GM06990 (cell line): ENCODE measurements at regions not wholly inside any gene's neighbourhood (a gene's known extent, or its start where the extent isn't known, plus 50 kb on each side); places are given as distances from the start of the nearest gene placed in this dataset.

Experiments
- DNase-seq: peaks from one replicate; pipeline ENCODE4 v3.0.0-alpha.2; 2011; ENCODE audit not compliant: insufficient read length; ENCODE audit errors: extremely low read depth
- H3K27me3 ChIP-seq: replicated peaks from 2 replicates; pipeline ENCODE4 v1.6.0; 2011; ENCODE audit warnings: low read length; ENCODE audit not compliant: control insufficient read depth, insufficient read depth
- H3K36me3 ChIP-seq: 2 replicates; pipeline ENCODE4 v1.5.1; 2011; ENCODE audit warnings: low read length; ENCODE audit not compliant: control insufficient read depth, insufficient read depth
- H3K4me3 ChIP-seq: replicated peaks from 2 replicates; pipeline ENCODE4 v1.5.1; 2011; ENCODE audit warnings: low read depth, mild to moderate bottlenecking, control low read depth, low read length
- TF ChIP-seq, protein P1 (sequence below): IDR thresholded peaks from 2 replicates; pipeline ENCODE4 v1.5.1; 2011; ENCODE audit warnings: low read length, control low read depth, mild to moderate bottlenecking, inconsistent platforms; ENCODE audit not compliant: insufficient read depth, poor library complexity, severe bottlenecking

DNA sequence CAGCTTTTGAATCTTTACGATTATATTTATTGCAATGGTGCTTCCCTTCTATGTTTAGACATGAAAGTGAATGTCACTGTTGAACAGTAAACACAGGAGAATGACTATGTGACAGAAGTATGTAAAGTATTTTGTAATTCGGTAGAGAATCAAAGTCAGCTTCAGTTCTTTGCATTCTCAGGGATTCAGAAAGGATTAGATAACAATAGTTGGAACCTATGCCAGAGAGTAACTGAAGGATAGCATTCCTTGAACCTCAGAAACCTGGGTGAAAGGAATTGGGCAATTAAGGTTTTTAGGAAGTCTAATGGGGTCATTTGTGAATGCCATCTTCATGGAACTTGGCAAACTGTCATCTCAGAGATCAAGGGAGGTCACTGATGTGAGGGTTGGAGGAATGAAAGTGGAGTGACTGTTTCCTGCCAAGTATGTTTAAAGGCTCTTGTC, 305.3 kb upstream of the DDHD1 start:
- Histone ChIP-seq H3K4me3 (no peak overlapping the region), H3K27me3 (no peaks in the 10 kb centered on the region; the same call in 1 of the 2 replicates), H3K36me3 (no peaks in the 10 kb centered on the region)
- TF ChIP-seq, protein P1, sequence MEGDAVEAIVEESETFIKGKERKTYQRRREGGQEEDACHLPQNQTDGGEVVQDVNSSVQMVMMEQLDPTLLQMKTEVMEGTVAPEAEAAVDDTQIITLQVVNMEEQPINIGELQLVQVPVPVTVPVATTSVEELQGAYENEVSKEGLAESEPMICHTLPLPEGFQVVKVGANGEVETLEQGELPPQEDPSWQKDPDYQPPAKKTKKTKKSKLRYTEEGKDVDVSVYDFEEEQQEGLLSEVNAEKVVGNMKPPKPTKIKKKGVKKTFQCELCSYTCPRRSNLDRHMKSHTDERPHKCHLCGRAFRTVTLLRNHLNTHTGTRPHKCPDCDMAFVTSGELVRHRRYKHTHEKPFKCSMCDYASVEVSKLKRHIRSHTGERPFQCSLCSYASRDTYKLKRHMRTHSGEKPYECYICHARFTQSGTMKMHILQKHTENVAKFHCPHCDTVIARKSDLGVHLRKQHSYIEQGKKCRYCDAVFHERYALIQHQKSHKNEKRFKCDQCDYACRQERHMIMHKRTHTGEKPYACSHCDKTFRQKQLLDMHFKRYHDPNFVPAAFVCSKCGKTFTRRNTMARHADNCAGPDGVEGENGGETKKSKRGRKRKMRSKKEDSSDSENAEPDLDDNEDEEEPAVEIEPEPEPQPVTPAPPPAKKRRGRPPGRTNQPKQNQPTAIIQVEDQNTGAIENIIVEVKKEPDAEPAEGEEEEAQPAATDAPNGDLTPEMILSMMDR = no peak
- DNase-seq = no peak

DNA sequence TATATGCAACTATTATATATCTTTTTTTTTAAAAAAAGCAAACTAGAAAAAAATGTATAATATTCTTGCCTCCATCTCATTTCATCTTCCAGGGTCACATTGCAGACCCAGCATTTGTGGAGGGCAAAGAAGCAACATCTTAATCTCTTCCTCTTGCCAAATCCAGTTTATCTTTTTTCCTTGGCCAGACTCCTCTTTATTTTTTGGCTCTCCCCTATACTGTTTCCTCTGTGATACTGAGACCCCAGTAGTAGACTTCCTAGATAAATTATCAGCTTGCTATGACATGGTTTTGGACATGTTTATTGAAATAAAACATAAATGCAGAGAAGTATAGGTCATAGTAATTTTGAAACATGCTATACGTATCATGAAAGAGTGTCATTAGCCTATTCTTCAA, 303.8 kb upstream of the DDHD1 start:
- Histone ChIP-seq H3K27me3 (no peaks in the 10 kb centered on the region; the same call in 1 of the 2 replicates), H3K36me3 (no peaks in the 10 kb centered on the region), H3K4me3 (no peak overlapping the region)
- TF ChIP-seq, protein P1 = no peak
- no peak for DNase-seq

DNA sequence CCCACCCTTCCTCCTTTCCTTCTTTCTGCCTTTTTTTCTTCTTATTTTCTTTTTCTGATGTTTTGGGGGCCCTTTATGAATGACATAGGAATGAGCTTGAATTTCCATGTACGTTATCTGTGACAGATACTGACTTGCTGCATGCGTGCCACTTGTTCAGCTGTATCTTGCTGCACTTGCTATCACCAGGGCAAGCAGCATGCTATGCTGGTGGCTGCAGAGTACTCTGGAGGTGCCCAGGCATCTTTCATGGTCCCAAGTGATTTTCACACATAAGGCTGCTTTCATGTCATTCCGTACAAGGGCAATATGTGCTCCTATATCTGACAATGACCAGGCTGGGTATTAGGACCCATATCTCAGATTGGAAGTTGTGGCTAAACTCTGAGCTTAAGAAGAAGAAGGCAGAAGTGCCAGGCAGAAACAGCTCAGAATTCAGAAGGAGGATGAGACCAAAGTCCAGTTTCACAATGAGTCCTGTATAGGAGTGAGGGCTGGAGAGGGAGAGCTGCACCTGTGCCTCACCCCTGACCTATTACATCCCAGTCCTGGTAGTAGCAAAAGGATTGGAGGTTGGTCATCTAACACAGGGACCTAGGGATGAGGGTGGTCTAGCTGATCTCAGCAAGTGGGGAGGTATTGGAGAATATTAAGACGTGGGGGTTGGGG, 299.0 kb upstream of the DDHD1 start:
- H3K36me3 ChIP-seq = no peaks in the 10 kb centered on the region
- DNase-seq = no peak
- no peak overlapping the region for H3K4me3 ChIP-seq
- no peaks in the 10 kb centered on the region; the same call in 1 of the 2 replicates for H3K27me3 ChIP-seq
- TF ChIP-seq, protein P1 = no peak

DNA sequence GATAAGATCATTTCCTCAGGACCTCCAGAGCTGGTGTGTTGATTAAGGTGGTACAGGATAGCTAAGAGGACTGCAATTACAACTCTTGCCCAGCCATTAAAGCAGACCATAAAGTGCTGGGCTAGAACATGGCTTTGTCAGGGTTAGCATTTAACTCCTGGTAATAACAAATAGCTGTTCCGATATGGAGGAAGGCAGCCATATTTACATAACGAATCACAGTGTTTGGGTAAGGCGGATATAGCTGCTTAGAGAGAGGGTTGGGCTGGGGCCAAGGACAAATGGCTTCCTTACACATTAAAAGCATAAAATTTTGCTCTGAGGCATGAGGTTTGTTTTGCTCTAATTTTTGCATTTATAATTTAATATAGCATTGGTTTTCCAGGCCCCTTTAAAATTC, 297.7 kb upstream of the DDHD1 start:
- no peak for DNase-seq
- TF ChIP-seq, protein P1 = no peak
- no peak overlapping the region for H3K4me3 ChIP-seq
- no peaks in the 10 kb centered on the region for H3K36me3 ChIP-seq
- H3K27me3 ChIP-seq = no peaks in the 10 kb centered on the region; the same call in 1 of the 2 replicates

DNA sequence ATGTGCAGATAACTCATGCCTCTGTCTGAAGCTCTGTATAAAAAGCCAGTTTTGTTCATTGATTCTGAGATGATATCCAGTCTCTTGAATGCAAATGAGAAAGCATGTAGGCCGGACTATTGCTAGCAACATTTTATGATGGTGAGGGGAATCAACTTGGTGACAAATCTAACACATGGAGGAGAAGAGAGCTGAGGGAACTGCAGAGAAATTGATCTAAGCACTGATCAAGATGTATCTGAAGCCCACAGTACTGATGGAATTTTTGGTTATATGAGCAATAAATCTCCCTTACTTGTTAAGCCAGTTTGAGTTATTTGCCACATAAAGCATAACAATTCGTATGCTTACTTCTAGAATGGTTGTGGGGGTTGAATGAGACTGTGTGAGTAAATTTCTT, 295.6 kb upstream of the DDHD1 start:
- Histone ChIP-seq H3K27me3 (no peaks in the 10 kb centered on the region), H3K4me3 (no peak overlapping the region), H3K36me3 (no peaks in the 10 kb centered on the region)
- no peak for DNase-seq
- TF ChIP-seq, protein P1 = no peak
